GM20000 (cell line): ENCODE measurements at regions not wholly inside any gene's neighbourhood (a gene's known extent, or its start where the extent isn't known, plus 50 kb on each side); places are given as distances from the start of the nearest gene placed in this dataset.

Source experiments
- DNase-seq: peaks from one replicate; pipeline ENCODE4 v3.0.0; 2012; ENCODE audit warnings: low spot score
- TF ChIP-seq, protein P1 (sequence below): IDR thresholded peaks from 2 replicates; pipeline ENCODE4 v1.5.1; 2012; ENCODE audit warnings: mild to moderate bottlenecking, control low read depth; ENCODE audit errors: extremely low read depth, missing control alignments

- DNase-seq, result no peak
- TF ChIP-seq, protein P1, sequence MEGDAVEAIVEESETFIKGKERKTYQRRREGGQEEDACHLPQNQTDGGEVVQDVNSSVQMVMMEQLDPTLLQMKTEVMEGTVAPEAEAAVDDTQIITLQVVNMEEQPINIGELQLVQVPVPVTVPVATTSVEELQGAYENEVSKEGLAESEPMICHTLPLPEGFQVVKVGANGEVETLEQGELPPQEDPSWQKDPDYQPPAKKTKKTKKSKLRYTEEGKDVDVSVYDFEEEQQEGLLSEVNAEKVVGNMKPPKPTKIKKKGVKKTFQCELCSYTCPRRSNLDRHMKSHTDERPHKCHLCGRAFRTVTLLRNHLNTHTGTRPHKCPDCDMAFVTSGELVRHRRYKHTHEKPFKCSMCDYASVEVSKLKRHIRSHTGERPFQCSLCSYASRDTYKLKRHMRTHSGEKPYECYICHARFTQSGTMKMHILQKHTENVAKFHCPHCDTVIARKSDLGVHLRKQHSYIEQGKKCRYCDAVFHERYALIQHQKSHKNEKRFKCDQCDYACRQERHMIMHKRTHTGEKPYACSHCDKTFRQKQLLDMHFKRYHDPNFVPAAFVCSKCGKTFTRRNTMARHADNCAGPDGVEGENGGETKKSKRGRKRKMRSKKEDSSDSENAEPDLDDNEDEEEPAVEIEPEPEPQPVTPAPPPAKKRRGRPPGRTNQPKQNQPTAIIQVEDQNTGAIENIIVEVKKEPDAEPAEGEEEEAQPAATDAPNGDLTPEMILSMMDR, result no peak
These were observed 80.1 kb upstream of the CREB1 start for GRCh38 chr2:207449642-207450165.

- no peak for DNase-seq
- TF ChIP-seq, protein P1, result no peak
These were observed 79.6 kb upstream of the CREB1 start for GRCh38 chr2:207450186-207450585.

DNA sequence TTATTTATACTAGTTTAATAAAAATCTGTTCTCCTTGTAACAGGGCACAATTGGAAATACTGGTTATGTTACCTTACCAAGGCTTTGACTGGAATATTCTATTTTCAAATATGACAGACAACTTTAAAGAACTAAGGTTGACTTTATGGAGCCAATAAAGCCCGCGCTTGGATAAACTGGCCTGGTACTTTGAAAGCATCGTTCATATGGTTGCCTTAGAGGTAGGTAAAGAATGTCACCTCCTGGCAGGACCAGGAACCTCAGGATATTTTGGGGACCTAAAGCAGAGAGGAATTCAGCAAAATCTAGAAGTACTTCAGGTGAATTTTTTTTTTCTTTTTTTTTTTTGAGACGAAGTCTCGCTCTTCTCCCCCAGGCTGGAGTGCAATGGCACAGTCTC is 71.2 kb upstream of the CREB1 start:
- no peak for DNase-seq
- TF ChIP-seq, protein P1, result no peak

GRCh38 chr2:207459990-207460757 is 69.6 kb upstream of the CREB1 start:
- TF ChIP-seq, protein P1, result no peak
- peak; percentile 26 for DNase-seq

- TF ChIP-seq, protein P1, result no peak
- no peak for DNase-seq
These were observed 66.3 kb upstream of the CREB1 start for GRCh38 chr2:207463433-207463832.

GRCh38 chr2:207464007-207464406 is 65.8 kb upstream of the CREB1 start:
- no peak for DNase-seq
- TF ChIP-seq, protein P1, result no peak

- TF ChIP-seq, protein P1, result no peak
- DNase-seq, result no peak
These were observed 63.9 kb upstream of the CREB1 start for GRCh38 chr2:207465894-207466293.
